GM21717 (cell line): ENCODE measurements at regions not wholly inside any gene's neighbourhood (a gene's known extent, or its start where the extent isn't known, plus 50 kb on each side); places are given as distances from the start of the nearest gene placed in this dataset.
"Not testable (repeated sequence)": the region's sequence is repeated elsewhere in the genome, so short reads cannot be mapped to it uniquely, and the experiment has no call there.

Source experiments
- ATAC-seq: cut with Tn5 transposase; IDR thresholded peaks from one replicate; pipeline ENCODE4 v1.9.1; 2021; ENCODE audit warnings: mild to moderate bottlenecking, moderate library complexity; ENCODE audit not compliant: unreplicated experiment

GRCh38 chr18:52140986-52141385 is 199.0 kb upstream of the DCC start:
- no peak for ATAC-seq

DNA sequence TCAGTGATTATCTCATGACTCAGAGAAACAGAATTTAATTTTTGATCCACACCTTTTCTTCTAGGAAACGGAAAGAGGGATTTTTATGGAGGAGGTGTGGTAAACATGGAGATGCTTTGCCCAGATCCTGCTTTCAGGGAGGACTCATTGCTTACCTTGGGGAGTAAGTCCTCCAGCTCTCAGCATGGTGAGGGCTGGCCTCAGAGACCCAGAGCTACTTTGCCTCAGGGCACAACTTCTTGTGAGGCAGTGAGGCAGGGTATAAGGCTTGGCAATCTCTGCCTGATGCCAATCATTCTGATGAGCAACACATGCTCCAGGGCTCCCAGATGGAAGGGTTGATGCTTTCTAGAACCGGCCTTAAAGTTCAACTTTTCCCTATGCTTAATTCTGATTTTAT is 189.9 kb upstream of the DCC start:
- no peak for ATAC-seq

DNA sequence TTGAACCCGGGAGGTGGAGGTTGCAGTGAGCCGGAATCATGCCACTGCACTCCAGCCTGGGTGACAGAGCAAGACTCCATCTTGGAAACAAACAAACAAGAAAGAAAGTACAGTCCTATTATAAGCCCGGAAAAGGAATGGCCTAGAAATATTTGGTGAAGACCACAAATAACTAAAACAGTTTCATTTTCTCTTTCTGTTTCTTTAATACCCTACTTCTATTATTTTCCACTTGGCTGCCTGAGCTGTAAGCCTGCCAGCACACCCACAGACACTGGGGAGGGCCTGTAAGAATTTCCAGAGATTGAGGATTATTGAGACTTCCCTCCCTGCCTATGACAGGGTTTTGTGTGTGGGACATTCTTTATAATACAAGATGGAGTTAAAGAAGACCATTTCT is 188.0 kb upstream of the DCC start:
- peak; percentile 82 for ATAC-seq

GRCh38 chr18:52156166-52156565 is 183.8 kb upstream of the DCC start:
- no peak for ATAC-seq

DNA sequence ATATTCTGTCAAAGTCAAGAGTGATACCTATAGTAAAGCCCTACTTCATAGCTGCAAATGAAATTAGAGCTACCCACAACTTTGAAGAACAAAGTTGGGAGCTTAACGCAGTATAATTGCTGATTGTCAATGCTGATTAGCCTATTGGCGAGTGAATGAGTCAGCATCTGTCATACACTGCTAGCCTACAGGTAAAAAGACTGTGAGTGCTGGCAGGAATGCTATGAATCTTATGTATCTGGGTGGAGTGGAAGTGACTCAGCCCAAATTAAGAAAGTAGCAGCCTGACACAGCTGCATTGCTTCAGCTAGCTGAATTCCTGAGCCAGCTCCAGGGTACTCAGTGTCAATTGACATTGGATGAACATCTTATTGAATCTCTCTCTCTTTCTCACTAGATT is 179.4 kb upstream of the DCC start:
- ATAC-seq, result no peak

GRCh38 chr18:52163478-52163877 is 176.5 kb upstream of the DCC start:
- no peak for ATAC-seq

DNA sequence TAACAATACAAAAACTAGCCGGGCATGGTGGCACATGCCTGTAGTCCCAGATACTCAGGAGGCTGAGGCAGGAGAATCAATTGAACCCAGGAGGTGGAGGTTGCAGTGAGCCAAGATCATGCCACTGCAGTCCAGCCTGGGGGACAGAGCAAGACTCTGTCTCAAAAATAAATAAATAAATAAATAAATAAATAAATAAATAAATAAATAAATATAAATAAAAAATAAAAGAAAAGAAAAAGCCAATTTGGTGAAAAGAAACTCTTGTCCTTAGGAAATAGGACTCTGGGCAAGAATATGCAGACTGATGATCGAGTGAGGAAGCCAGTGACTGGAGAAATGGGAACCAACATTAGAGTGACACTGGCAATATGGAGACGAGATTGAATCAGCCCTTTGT is 171.9 kb upstream of the DCC start:
- not testable (repeated sequence) for ATAC-seq

- ATAC-seq, result no peak
These were observed 165.8 kb upstream of the DCC start for GRCh38 chr18:52174220-52174619.

GRCh38 chr18:52175406-52175805 is 164.6 kb upstream of the DCC start:
- ATAC-seq, result no peak

DNA sequence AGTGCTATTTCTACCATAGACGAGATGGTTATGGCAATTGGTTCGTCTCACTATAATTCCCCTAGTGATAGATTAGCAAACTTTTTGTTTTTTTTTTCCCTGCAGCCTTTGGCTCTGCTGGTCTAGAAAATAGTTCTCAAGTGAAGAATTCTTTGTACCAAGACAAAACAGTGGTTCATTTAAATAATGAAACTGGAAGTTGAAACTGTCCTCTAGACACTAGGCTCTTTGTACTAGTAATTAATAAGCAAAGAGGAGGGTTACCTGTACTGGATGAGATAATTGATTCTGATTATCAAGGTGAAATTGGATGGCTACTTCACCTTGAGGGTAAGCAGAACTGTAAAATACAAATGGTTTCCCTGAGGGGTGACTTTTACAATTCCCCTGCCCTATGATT is 156.9 kb upstream of the DCC start:
- ATAC-seq, result no peak

GRCh38 chr18:52190195-52190594 is 149.8 kb upstream of the DCC start:
- ATAC-seq, result no peak

DNA sequence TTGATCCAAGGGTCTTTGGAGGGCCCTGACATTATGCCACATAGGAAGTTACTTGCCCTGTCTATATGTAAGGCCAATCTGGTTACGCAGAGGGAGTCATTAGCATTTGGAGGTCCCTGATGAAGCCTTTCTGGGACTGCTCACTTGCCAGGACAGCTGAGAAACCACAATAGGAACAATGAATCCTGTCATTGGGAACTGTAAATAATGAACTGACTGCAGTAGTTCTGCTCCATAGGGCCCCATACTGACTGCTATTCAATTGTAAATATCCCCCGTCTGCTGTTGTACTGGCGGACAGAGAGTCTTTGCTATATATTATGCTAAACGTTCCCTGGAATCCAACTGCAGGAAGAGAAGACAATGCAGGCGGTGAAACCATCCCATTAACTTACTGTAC is 149.4 kb upstream of the DCC start:
- no peak for ATAC-seq

DNA sequence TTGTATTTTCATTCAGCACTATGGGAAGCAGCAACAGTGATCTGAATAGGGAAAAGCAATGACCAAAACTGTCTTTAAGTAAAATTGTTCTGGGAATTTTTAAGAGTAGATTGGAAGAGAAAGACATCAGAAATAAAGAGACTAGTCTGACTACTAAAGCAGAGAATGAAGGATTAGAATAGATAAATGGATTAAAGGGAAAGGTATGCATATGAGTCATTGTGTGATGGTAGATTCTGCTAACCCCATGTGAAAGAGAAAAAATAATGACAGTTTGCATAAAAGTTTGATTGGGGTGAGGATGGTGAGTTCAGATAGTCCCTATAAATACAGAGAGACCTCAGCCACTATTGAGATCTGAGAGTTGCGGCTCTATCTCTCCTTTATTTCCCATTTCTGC is 139.6 kb upstream of the DCC start:
- ATAC-seq, result no peak

GRCh38 chr18:52200921-52201663 is 138.9 kb upstream of the DCC start:
- no peak for ATAC-seq

GRCh38 chr18:52208646-52209045 is 131.4 kb upstream of the DCC start:
- no peak for ATAC-seq

- ATAC-seq, result no peak
These were observed 123.9 kb upstream of the DCC start for GRCh38 chr18:52216109-52216508.

GRCh38 chr18:52216666-52217065 is 123.3 kb upstream of the DCC start:
- no peak for ATAC-seq

DNA sequence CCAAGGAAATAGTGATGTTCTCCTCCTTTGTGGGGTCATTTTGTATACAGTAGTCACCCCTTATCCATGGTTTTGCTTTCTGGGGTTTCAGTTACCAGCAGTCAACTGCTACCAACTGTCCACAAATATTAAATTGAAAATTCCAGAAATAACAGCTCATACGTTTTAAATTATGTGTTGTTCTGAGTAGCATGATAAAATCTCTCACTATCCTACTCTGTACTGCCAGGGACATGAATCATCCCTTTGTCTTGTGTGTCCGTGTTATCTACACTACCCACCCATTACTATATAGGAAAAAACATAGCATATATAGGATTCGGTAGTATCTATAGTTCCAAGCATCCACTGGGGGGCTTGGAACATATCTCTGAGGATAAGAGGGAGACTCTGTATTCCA is 120.9 kb upstream of the DCC start:
- ATAC-seq, result no peak

- ATAC-seq, result no peak
These were observed 119.9 kb upstream of the DCC start for GRCh38 chr18:52220062-52220591.

GRCh38 chr18:52222211-52222610 is 117.8 kb upstream of the DCC start:
- no peak for ATAC-seq

DNA sequence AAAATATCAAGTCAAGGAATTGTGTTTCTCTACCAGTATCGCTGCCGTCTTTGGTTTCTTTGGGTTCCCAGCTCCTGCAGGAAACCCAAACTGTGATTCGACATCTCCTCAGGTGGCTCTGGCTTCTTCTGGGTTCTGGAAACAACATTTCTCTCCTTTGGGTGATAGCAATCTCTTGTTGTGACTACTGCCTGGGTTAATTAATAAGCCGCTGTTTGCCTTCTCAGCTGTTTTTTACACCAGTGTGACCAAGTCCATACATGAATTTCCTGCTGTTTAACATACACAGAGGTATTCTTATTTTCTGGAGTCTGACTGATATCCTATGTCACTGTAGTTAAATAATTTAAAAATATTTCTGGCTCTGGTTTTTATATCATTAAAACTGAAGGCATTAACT is 112.5 kb upstream of the DCC start:
- ATAC-seq, result no peak

GRCh38 chr18:52228166-52228565 is 111.8 kb upstream of the DCC start:
- ATAC-seq, result no peak

- ATAC-seq, result no peak
These were observed 103.9 kb upstream of the DCC start for GRCh38 chr18:52236131-52236530.
